ENCODE measurements at regions not wholly inside any gene's neighbourhood (a gene's known extent, or its start where the extent isn't known, plus 50 kb on each side); places are given as distances from the start of the nearest gene placed in this dataset.
"Not testable (repeated sequence)": the region's sequence is repeated elsewhere in the genome, so short reads cannot be mapped to it uniquely, and the experiment has no call there.

- DNase-seq = no peak
Measured at GRCh38 chr5:2832394-2832793, 80.9 kb upstream of the IRX2 start.

- no peak for DNase-seq
Measured at GRCh38 chr5:2829239-2829638, 77.8 kb upstream of the IRX2 start.

DNA sequence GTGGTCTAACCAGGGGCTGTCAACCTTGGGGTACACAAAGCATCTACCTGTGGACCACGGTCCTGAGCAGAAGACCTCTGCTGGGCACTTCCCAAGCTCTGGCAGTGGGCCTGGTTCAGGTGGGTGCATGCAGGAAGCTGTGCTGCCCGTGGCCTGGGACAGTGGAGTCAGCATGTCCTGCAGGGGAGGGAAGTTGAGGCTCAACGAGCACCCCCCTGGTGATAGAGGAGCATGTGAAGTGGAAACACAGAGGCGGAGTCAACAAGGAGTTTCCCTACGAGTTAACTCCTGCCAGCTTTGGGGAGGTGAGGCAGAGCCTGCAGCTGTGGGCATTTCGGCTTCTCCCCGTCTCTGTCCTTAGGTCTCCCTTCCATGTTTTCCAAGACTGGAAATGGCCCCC lies 67.5 kb upstream of the IRX2 start:
- DNase-seq = no peak

DNA sequence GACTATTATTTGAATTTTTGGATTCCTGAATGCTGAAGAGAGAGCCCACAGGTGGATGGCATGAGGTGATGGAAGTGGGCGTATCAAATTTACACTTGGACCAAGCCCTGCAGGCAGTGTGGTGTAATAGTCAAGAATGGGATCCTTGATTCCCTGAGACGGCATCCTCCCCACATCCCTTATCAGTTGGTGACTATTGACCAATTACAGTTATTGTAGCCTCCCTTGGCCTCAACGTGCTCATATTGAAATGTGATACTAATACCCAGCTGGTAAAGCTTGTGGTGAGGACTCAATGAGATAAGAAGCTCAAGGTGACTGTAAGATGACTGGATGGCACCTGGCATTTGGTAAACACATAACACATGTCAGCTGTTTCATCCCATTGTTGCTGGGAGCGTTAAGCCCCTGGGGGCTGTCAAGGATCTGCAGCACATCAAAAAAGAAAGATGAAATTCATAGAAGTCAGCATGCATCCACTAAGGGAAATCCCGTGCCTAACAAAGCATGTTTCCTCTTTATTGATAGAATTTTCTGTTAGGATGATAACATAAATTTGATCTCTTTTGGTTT lies 65.6 kb upstream of the IRX2 start:
- no peak for DNase-seq

GRCh38 chr5:2813678-2814077 lies 62.2 kb upstream of the IRX2 start:
- DNase-seq = no peak

DNA sequence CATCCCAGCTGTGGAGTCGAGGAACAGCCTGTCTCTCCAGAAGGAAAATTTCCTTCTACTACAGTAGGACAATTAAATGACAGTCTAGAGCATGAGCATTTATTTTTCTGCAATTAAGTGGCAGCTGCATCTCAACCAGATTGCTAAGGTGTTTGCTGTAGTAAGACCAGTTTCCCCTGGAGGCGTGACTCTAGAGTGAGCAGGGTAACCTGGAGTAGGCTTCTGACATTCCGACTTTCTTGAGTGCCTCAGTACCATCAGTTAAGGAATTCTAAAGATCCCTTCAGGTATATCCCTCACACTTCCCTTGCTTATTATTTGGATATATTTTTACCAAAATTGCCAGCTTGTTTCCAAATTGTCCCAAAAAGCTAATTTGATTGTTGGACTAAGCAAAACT lies 59.2 kb upstream of the IRX2 start:
- no peak for DNase-seq

DNA sequence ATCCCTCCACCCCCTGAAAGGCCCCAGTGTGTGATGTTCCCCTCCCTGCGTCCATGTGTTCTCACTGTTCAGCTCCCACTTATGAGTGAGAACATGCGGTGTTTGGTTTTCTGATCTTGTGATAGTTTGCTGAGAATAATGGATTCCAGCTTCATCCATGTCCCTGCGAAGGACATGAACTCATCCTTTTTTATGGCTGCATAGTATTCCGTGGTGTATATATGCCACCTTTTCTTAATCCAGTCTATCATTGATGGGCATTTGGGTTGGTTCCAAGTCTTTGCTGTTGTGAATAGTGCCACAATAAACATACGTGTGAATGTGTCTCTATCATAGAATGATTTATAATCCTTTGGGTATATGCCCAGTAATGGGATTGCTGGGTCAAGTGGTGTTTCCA lies 55.8 kb upstream of the IRX2 start:
- DNase-seq = not testable (repeated sequence)

DNA sequence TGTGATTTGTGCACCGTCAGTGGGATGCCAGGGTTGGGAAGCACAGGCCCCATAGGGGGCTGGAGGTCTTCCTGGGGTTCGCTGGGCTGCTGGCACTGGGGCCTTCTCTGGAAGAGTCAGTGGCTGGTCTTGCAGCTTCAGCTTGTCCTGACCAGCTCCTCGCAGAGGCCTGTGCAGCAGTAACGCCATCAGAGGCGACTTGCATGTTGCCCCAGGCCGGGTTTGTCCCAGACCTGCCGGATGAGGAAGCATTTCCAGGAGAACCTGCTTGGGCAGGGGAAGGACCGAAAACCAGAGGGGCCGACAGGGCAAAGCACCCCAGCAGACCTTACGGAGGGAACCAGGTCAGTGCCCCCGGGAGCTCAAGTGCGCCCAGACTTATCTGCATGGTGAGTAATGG lies 54.7 kb upstream of the IRX2 start:
- DNase-seq = no peak

DNA sequence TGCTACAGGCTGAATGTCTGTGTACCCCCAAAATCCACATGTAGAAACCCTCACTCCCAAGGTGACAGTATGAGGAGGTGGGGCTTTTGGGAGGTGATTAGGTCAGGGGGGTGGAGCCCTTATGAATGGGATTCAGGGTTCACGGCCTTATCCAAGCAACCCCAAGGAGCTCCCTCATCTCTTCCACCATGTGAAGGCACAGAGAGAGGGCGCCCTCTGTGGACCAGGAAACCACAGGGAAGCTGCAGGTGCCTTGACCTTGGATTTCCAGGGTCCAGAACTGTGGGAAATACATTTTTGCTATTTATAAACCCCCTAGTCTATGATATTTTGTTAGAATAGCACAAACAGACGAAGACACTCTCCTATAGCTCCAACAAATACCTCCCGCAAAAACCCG lies 53.6 kb upstream of the IRX2 start:
- DNase-seq = no peak

DNA sequence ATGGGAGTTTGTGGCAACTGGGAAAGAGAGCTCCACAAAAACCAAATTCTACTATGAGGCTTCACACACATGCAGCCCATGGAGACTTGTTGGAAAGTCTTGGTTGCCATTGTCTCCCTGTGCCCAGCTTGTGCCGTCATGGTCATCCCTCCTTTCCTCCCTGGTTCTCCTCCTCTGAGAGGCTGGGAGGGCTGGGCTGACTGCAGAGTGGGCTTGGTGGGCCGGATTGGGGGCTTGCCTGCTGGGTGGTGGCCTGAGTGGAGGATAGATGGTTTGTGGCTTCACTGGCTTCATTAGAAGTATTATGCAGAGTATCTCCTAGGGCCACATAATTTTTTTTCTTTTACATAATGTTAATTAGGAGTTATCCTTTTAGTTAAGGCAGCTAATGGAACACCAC lies 52.3 kb upstream of the IRX2 start:
- no peak for DNase-seq

DNA sequence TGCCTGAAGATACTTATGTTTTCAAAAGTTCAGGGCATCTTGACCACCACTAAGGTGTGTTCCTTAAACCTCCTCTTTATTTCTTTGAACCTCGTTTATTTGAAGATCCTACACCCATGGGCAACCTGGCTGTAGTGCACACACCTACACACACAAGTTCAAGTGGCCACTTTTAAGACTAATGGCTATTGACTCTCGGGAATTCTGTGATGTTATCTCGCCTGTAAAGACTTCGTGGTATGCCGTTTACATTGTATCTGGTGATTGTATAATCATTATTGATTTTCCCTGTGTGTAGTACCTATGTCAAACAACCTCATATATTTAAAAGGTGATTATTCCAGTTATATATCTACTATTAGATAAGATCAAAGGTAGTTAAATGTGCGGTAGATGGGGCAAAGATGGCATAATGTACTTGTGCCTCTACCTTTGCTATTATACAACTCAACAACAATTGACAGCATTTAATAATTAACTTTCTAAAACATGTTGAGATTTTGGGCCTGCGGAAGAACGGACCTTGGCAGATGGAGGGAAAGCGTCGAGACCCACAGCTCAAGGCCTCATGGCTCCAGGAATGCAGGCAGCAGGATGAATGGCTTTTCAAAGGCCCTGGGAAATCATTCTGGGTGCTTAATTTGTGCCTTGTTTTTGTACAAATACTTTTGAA lies 51.4 kb upstream of the IRX2 start:
- DNase-seq = no peak

GRCh38 chr5:2801577-2802525 lies 50.4 kb upstream of the IRX2 start:
- DNase-seq = no peak

All from activated CD4-positive, alpha-beta T cell treated with anti-CD3 and anti-CD28 coated beads for 4 hours (primary cell).